Smooth muscle cell (in vitro differentiated cells): ENCODE measurements at regions not wholly inside any gene's neighbourhood (a gene's known extent, or its start where the extent isn't known, plus 50 kb on each side); places are given as distances from the start of the nearest gene placed in this dataset.

Experiments
- DNase-seq: peaks from one replicate; lab custom pipeline; 2025; ENCODE audit not compliant: unreplicated experiment; lab: John Stamatoyannopoulos, UW
- H2AFZ ChIP-seq: fragments of 200-600 bp; sonication (generic); 2 replicates; pipeline ENCODE4 v1.6.0; 2016; ENCODE audit warnings: antibody characterized with exemption, low read depth, mild to moderate bottlenecking
- H3F3A ChIP-seq: fragments of 200-600 bp; sonication (generic); 2 replicates; pipeline ENCODE4 v1.6.0; 2017; ENCODE audit warnings: antibody characterized with exemption, low read depth
- H3K27ac ChIP-seq: fragments of 200-600 bp; sonication (generic); 2 replicates; pipeline ENCODE4 v1.5.1; 2016; ENCODE audit warnings: low read depth, mild to moderate bottlenecking
- H3K27me3 ChIP-seq: fragments of 200-600 bp; sonication (generic); 2 replicates; pipeline ENCODE4 v1.6.1; 2016; ENCODE audit warnings: low read depth, mild to moderate bottlenecking
- H3K36me3 ChIP-seq: fragments of 200-600 bp; sonication (generic); 2 replicates; pipeline ENCODE4 v1.5.1; 2016; ENCODE audit warnings: low read depth
- H3K4me1 ChIP-seq: fragments of 200-600 bp; sonication (generic); 2 replicates; pipeline ENCODE4 v1.5.1; 2016; ENCODE audit warnings: low read depth
- H3K4me2 ChIP-seq: fragments of 200-600 bp; sonication (generic); 2 replicates; pipeline ENCODE4 v1.6.0; 2016; ENCODE audit warnings: mild to moderate bottlenecking
- H3K4me3 ChIP-seq: fragments of 200-600 bp; sonication (generic); 2 replicates; pipeline ENCODE4 v1.5.1; 2016; ENCODE audit warnings: mild to moderate bottlenecking
- H3K79me2 ChIP-seq: fragments of 200-600 bp; sonication (generic); 2 replicates; pipeline ENCODE4 v1.6.0; 2016; ENCODE audit warnings: low read depth, mild to moderate bottlenecking
- H3K9ac ChIP-seq: fragments of 200-600 bp; sonication (generic); 2 replicates; pipeline ENCODE4 v1.6.0; 2016; ENCODE audit warnings: low read depth
- H3K9me3 ChIP-seq: fragments of 200-600 bp; sonication (generic); replicated peaks from 2 replicates; pipeline ENCODE4 v1.5.1; 2016; ENCODE audit warnings: low read depth
- H4K20me1 ChIP-seq: fragments of 200-600 bp; sonication (generic); 2 replicates; pipeline ENCODE4 v1.6.0; 2016; ENCODE audit warnings: low read depth
- CTCF ChIP-seq: fragments of 200-600 bp; sonication (generic); IDR thresholded peaks from 2 replicates; pipeline ENCODE4 v1.5.1; 2017; ENCODE audit warnings: borderline replicate concordance, mild to moderate bottlenecking, antibody characterized with exemption; ENCODE audit not compliant: insufficient read depth, poor library complexity, severe bottlenecking
- WGBS: methylation state at CpG from one replicate; pipeline ENCODE4 v1.1.7; 2016; ENCODE audit warnings: low lambda C conversion rate; 5-methylcytosine and 5-hydroxymethylcytosine counted together

- Histone ChIP-seq H4K20me1 (no peaks in the 10 kb centered on the region), H3K36me3 (no peaks in the 10 kb centered on the region), H3K9ac (no peak overlapping the region), H3K9me3 (no peaks in the 10 kb centered on the region), H3K4me3 (no peak overlapping the region), H3K27ac (no peak overlapping the region), H3K79me2 (no peaks in the 10 kb centered on the region), H3K4me2 (no peak overlapping the region), H3K4me1 (peaks cover 1% of the 10 kb centered on the region), H2AFZ (no peak overlapping the region), H3F3A (no peaks in the 10 kb centered on the region), H3K27me3 (no peaks in the 10 kb centered on the region)
- WGBS, result 100% methylated on average over 1 of the region's 1 CpG
- no peak for TF ChIP-seq CTCF
- DNase-seq, result no peak
These were observed 53.2 kb downstream of the DNAAF9 start for GRCh38 chr20:3354247-3354646.

DNA sequence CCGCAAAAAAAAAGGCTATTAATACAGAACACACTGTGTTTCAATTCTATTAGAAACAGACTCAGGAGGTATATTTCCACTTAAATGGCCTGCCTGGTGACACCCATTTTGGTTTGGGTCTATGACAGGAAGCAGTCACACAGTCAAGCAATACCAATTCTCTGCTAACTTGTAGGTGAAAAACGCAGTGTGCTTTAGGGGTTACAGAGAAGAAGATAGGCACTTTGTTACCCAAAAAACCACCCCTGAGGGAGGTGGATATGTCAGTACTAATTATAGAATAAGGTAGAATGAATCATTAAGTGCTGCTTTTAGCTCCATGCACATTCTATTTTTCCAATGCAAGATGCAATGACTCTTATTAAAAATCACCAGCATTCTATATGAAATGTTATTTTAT is 53.8 kb downstream of the DNAAF9 start:
- Histone ChIP-seq H3K9me3 (no peaks in the 10 kb centered on the region), H3K4me2 (no peak overlapping the region), H3K79me2 (no peaks in the 10 kb centered on the region), H3K36me3 (no peaks in the 10 kb centered on the region), H3K27me3 (no peaks in the 10 kb centered on the region), H3K4me1 (no peaks in the 10 kb centered on the region), H3K9ac (no peak overlapping the region), H4K20me1 (no peaks in the 10 kb centered on the region), H3K4me3 (no peak overlapping the region), H3F3A (no peaks in the 10 kb centered on the region), H3K27ac (no peak overlapping the region), H2AFZ (no peak overlapping the region)
- DNase-seq, result no peak
- 94% methylated on average over 2 of the region's 2 CpGs for WGBS
- TF ChIP-seq CTCF, result no peak

DNA sequence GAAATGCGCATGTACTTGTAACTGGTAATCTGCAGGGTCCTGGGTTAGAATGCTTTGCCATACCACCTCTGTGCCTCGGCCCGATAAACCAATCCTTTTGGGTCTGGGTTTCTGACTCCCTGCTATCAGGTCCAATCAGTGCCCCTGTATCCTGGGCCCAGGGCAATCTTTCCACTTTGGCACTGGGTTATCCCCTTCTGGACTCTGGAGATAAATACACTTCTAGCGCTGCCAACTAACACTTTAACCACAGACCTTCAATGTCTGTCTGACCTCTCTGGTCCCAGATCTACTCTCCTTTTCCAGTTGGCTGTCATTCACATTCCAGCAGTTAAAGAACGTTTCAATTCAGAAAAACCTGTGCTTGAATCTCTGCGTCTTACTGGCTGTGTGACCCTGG is 55.3 kb downstream of the DNAAF9 start:
- Histone ChIP-seq H3K4me1 (no peaks in the 10 kb centered on the region), H3K4me2 (no peak overlapping the region), H3K9me3 (no peaks in the 10 kb centered on the region), H3K27me3 (no peaks in the 10 kb centered on the region), H2AFZ (no peak overlapping the region), H4K20me1 (no peaks in the 10 kb centered on the region), H3F3A (no peaks in the 10 kb centered on the region), H3K9ac (no peak overlapping the region), H3K36me3 (no peaks in the 10 kb centered on the region), H3K79me2 (no peaks in the 10 kb centered on the region), H3K27ac (no peak overlapping the region), H3K4me3 (no peak overlapping the region)
- no peak for DNase-seq
- no peak for TF ChIP-seq CTCF
- WGBS, result 95% methylated on average over 6 of the region's 6 CpGs

GRCh38 chr20:3350422-3350821 is 57.0 kb downstream of the DNAAF9 start:
- Histone ChIP-seq H3K9ac (no peak overlapping the region), H3K79me2 (no peaks in the 10 kb centered on the region), H3F3A (no peaks in the 10 kb centered on the region), H3K4me3 (no peak overlapping the region), H3K9me3 (no peaks in the 10 kb centered on the region), H3K36me3 (peaks cover 6% of the 10 kb centered on the region), H3K27me3 (no peaks in the 10 kb centered on the region), H3K4me1 (no peaks in the 10 kb centered on the region), H4K20me1 (no peaks in the 10 kb centered on the region), H2AFZ (no peak overlapping the region), H3K4me2 (no peak overlapping the region), H3K27ac (no peak overlapping the region)
- 78% methylated on average over 1 of the region's 1 CpG for WGBS
- no peak for DNase-seq
- no peak for TF ChIP-seq CTCF
